ENCODE measurements at regions not wholly inside any gene's neighbourhood (a gene's known extent, or its start where the extent isn't known, plus 50 kb on each side); places are given as distances from the start of the nearest gene placed in this dataset.

GRCh38 chr18:71442731-71443141 is 1101.4 kb downstream of the CBLN2 start:
- no peaks in the 10 kb centered on the region for H3K4me1 Mint-ChIP-seq
- DNase-seq (no peak), ATAC-seq (no peak)
- H3K36me3 Mint-ChIP-seq, result no peaks in the 10 kb centered on the region
- peaks cover 0 to 4% (median 0%) of the 10 kb centered on the region in 5 donors for H3K27me3 Mint-ChIP-seq
- H3K27me3 ChIP-seq (ENCODE audit: control insufficient read depth in 2 of 2, insufficient read depth in 2 of 2, low read length in 2 of 2), result no peaks in the 10 kb centered on the region
- H3K36me3 ChIP-seq (ENCODE audit: control insufficient read depth in 2 of 3, insufficient read depth in 3 of 3, low read length in 3 of 3), result no peaks in the 10 kb centered on the region
- H3K27ac Mint-ChIP-seq, result no peak overlapping the region
- H3K4me3 ChIP-seq (ENCODE audit: low read length), result no peak overlapping the region
- H3K27ac ChIP-seq (ENCODE audit: low read depth, low read length), result no peak overlapping the region
- POLR2A ChIA-PET, result no interaction called here
- H3K4me1 ChIP-seq (ENCODE audit: control insufficient read depth in 2 of 2, insufficient read depth in 2 of 2, low read length in 2 of 2), result no peaks in the 10 kb centered on the region
- no peaks in the 10 kb centered on the region for H3K9me3 ChIP-seq (ENCODE audit: control insufficient read depth in 2 of 3, low read length in 3 of 3)
- CTCF ChIA-PET, result no interaction called here
- intact Hi-C loops (cut with micrococcal nuclease), result no loop called here
- H3K9me3 Mint-ChIP-seq, result peaks cover 0 to 17% (median 1%) of the 10 kb centered on the region in 11 donors
- H3K4me3 Mint-ChIP-seq, result no peak overlapping the region

- ChIA-PET POLR2A (no interaction called here), CTCF (no interaction called here)
- no peak overlapping the region for H3K4me3 Mint-ChIP-seq
- no peaks in the 10 kb centered on the region for H3K9me3 ChIP-seq (ENCODE audit: control insufficient read depth in 2 of 3, low read length in 3 of 3)
- DNase-seq, result no peak
- H3K27me3 ChIP-seq (ENCODE audit: control insufficient read depth in 2 of 2, insufficient read depth in 2 of 2, low read length in 2 of 2), result no peaks in the 10 kb centered on the region
- H3K27me3 Mint-ChIP-seq, result peaks cover 0 to 4% (median 0%) of the 10 kb centered on the region in 5 donors
- no peak overlapping the region for H3K4me3 ChIP-seq (ENCODE audit: low read length)
- H3K4me1 ChIP-seq (ENCODE audit: control insufficient read depth in 2 of 2, insufficient read depth in 2 of 2, low read length in 2 of 2), result no peaks in the 10 kb centered on the region
- H3K27ac Mint-ChIP-seq, result no peak overlapping the region
- H3K27ac ChIP-seq (ENCODE audit: low read depth, low read length), result no peak overlapping the region
- no peaks in the 10 kb centered on the region for H3K36me3 Mint-ChIP-seq
- no peak for ATAC-seq
- no peaks in the 10 kb centered on the region for H3K36me3 ChIP-seq (ENCODE audit: control insufficient read depth in 2 of 3, insufficient read depth in 3 of 3, low read length in 3 of 3)
- intact Hi-C loops (cut with micrococcal nuclease), result no loop called here
- no peaks in the 10 kb centered on the region for H3K4me1 Mint-ChIP-seq
- peaks cover 0 to 17% (median 1%) of the 10 kb centered on the region in 11 donors for H3K9me3 Mint-ChIP-seq
Measured at GRCh38 chr18:71441156-71441555, 1103.0 kb downstream of the CBLN2 start.

DNA sequence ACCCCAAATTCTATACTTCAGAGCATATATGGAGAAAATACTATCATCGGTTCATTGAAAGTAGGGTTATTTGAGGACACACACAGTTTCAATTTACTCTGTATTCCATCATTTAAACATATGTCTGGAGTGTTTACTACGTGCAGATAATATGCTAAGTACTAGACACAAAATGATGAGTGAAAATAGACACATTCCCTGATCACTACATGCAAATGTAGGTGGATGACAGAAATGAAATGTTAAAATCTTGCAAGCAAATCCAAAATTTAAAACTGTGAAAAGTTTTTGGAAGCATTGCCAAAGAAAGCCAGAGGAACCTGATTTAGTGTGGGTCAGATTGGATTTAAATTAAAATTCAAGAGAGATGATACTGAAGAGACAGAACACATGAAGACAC is 1106.6 kb downstream of the CBLN2 start:
- POLR2A ChIA-PET, result no interaction called here
- Histone ChIP-seq H3K9me3 (ENCODE audit: control insufficient read depth in 2 of 3, low read length in 3 of 3) (no peaks in the 10 kb centered on the region), H3K27me3 (ENCODE audit: control insufficient read depth in 2 of 2, insufficient read depth in 2 of 2, low read length in 2 of 2) (no peaks in the 10 kb centered on the region), H3K4me1 (ENCODE audit: control insufficient read depth in 2 of 2, insufficient read depth in 2 of 2, low read length in 2 of 2) (no peaks in the 10 kb centered on the region), H3K4me3 (ENCODE audit: low read length) (no peak overlapping the region), H3K27ac (ENCODE audit: low read depth, low read length) (no peak overlapping the region), H3K36me3 (ENCODE audit: control insufficient read depth in 2 of 3, insufficient read depth in 3 of 3, low read length in 3 of 3) (no peaks in the 10 kb centered on the region)
- DNase-seq (no peak), ATAC-seq (no peak)
- Mint-ChIP-seq H3K36me3 (no peaks in the 10 kb centered on the region), H3K4me3 (no peak overlapping the region), H3K27ac (no peak overlapping the region), H3K4me1 (no peaks in the 10 kb centered on the region), H3K27me3 (peaks cover 0 to 4% (median 0%) of the 10 kb centered on the region in 5 donors), H3K9me3 (peaks cover 0 to 3% (median 0%) of the 10 kb centered on the region in 11 donors)
- intact Hi-C loops (cut with micrococcal nuclease), result no loop called here
- CTCF ChIA-PET, result no interaction called here

GRCh38 chr18:71433373-71433772 is 1110.8 kb downstream of the CBLN2 start:
- intact Hi-C loops (cut with micrococcal nuclease), result no loop called here
- H3K9me3 Mint-ChIP-seq, result peaks cover 0 to 3% (median 0%) of the 10 kb centered on the region in 11 donors
- no peak overlapping the region for H3K4me3 Mint-ChIP-seq
- no peaks in the 10 kb centered on the region for H3K36me3 Mint-ChIP-seq
- CTCF ChIA-PET, result no interaction called here
- Histone ChIP-seq H3K9me3 (ENCODE audit: control insufficient read depth in 2 of 3, low read length in 3 of 3) (no peaks in the 10 kb centered on the region), H3K27me3 (ENCODE audit: control insufficient read depth in 2 of 2, insufficient read depth in 2 of 2, low read length in 2 of 2) (no peaks in the 10 kb centered on the region), H3K4me1 (ENCODE audit: control insufficient read depth in 2 of 2, insufficient read depth in 2 of 2, low read length in 2 of 2) (no peaks in the 10 kb centered on the region), H3K4me3 (ENCODE audit: low read length) (no peak overlapping the region), H3K36me3 (ENCODE audit: control insufficient read depth in 2 of 3, insufficient read depth in 3 of 3, low read length in 3 of 3) (no peaks in the 10 kb centered on the region), H3K27ac (ENCODE audit: low read depth, low read length) (no peak overlapping the region)
- no peak overlapping the region for H3K27ac Mint-ChIP-seq
- peaks cover 0 to 2% (median 0%) of the 10 kb centered on the region in 7 donors for H3K4me1 Mint-ChIP-seq
- POLR2A ChIA-PET, result no interaction called here
- peaks cover 0 to 4% (median 0%) of the 10 kb centered on the region in 5 donors for H3K27me3 Mint-ChIP-seq
- no peak for DNase-seq
- ATAC-seq, result no peak

- Mint-ChIP-seq H3K27ac (no peak overlapping the region), H3K4me3 (no peak overlapping the region), H3K9me3 (peaks cover 0 to 3% (median 0%) of the 10 kb centered on the region in 11 donors), H3K36me3 (no peaks in the 10 kb centered on the region), H3K4me1 (peaks cover 0 to 2% (median 0%) of the 10 kb centered on the region in 7 donors), H3K27me3 (no peaks in the 10 kb centered on the region)
- Histone ChIP-seq H3K36me3 (ENCODE audit: control insufficient read depth in 2 of 3, insufficient read depth in 3 of 3, low read length in 3 of 3) (no peaks in the 10 kb centered on the region), H3K9me3 (ENCODE audit: control insufficient read depth in 2 of 3, low read length in 3 of 3) (no peaks in the 10 kb centered on the region), H3K4me1 (ENCODE audit: control insufficient read depth in 2 of 2, insufficient read depth in 2 of 2, low read length in 2 of 2) (no peaks in the 10 kb centered on the region), H3K4me3 (ENCODE audit: low read length) (no peak overlapping the region), H3K27ac (ENCODE audit: low read depth, low read length) (no peak overlapping the region), H3K27me3 (ENCODE audit: control insufficient read depth in 2 of 2, insufficient read depth in 2 of 2, low read length in 2 of 2) (no peaks in the 10 kb centered on the region)
- DNase-seq (no peak), ATAC-seq (no peak)
- POLR2A ChIA-PET, result no interaction called here
- CTCF ChIA-PET, result no interaction called here
- intact Hi-C loops (cut with micrococcal nuclease), result no loop called here
Measured at GRCh38 chr18:71431689-71432088, 1112.5 kb downstream of the CBLN2 start.

GRCh38 chr18:71431171-71431570 is 1113.0 kb downstream of the CBLN2 start:
- H3K4me3 ChIP-seq (ENCODE audit: low read length), result no peak overlapping the region
- Mint-ChIP-seq H3K36me3 (no peaks in the 10 kb centered on the region), H3K4me1 (peaks cover 0 to 2% (median 0%) of the 10 kb centered on the region in 7 donors), H3K9me3 (peaks cover 0 to 3% (median 0%) of the 10 kb centered on the region in 11 donors), H3K4me3 (no peak overlapping the region), H3K27ac (no peak overlapping the region), H3K27me3 (no peaks in the 10 kb centered on the region)
- intact Hi-C loops (cut with micrococcal nuclease), result no loop called here
- no peaks in the 10 kb centered on the region for H3K9me3 ChIP-seq (ENCODE audit: control insufficient read depth in 2 of 3, low read length in 3 of 3)
- H3K27ac ChIP-seq (ENCODE audit: low read depth, low read length), result no peak overlapping the region
- no peaks in the 10 kb centered on the region for H3K4me1 ChIP-seq (ENCODE audit: control insufficient read depth in 2 of 2, insufficient read depth in 2 of 2, low read length in 2 of 2)
- CTCF ChIA-PET, result no interaction called here
- H3K36me3 ChIP-seq (ENCODE audit: control insufficient read depth in 2 of 3, insufficient read depth in 3 of 3, low read length in 3 of 3), result no peaks in the 10 kb centered on the region
- no peak for ATAC-seq
- DNase-seq, result no peak
- POLR2A ChIA-PET, result no interaction called here
- no peaks in the 10 kb centered on the region for H3K27me3 ChIP-seq (ENCODE audit: control insufficient read depth in 2 of 2, insufficient read depth in 2 of 2, low read length in 2 of 2)

GRCh38 chr18:71426441-71426840 is 1117.7 kb downstream of the CBLN2 start:
- Histone ChIP-seq H3K27me3 (ENCODE audit: control insufficient read depth in 2 of 2, insufficient read depth in 2 of 2, low read length in 2 of 2) (no peaks in the 10 kb centered on the region), H3K4me3 (ENCODE audit: low read length) (no peak overlapping the region), H3K9me3 (ENCODE audit: control insufficient read depth in 2 of 3, low read length in 3 of 3) (no peaks in the 10 kb centered on the region), H3K27ac (ENCODE audit: low read depth, low read length) (no peak overlapping the region), H3K36me3 (ENCODE audit: control insufficient read depth in 2 of 3, insufficient read depth in 3 of 3, low read length in 3 of 3) (no peaks in the 10 kb centered on the region), H3K4me1 (ENCODE audit: control insufficient read depth in 2 of 2, insufficient read depth in 2 of 2, low read length in 2 of 2) (no peaks in the 10 kb centered on the region)
- H3K9me3 Mint-ChIP-seq, result peaks cover 0 to 5% (median 0%) of the 10 kb centered on the region in 11 donors
- DNase-seq (no peak), ATAC-seq (no peak)
- H3K4me1 Mint-ChIP-seq, result peaks cover 0 to 2% (median 0%) of the 10 kb centered on the region in 7 donors
- no peaks in the 10 kb centered on the region for H3K27me3 Mint-ChIP-seq
- H3K4me3 Mint-ChIP-seq, result no peak overlapping the region
- intact Hi-C loops (cut with micrococcal nuclease), result loop anchor here in 1 of 2 donors (2.0 kb wide), 1 partner anchor 936 kb away; no protein-coding TSS in a partner anchor
- H3K36me3 Mint-ChIP-seq, result no peaks in the 10 kb centered on the region
- no peak overlapping the region for H3K27ac Mint-ChIP-seq
- ChIA-PET POLR2A (interaction anchor here (0.7 kb wide), 1 partner anchor 8 kb away, joined by 3 read pairs; no protein-coding TSS in a partner anchor), CTCF (no interaction called here)

Measured in naive thymus-derived CD4-positive, alpha-beta T cell (primary cell).